GM12878 (cell line): ENCODE measurements at regions not wholly inside any gene's neighbourhood (a gene's known extent, or its start where the extent isn't known, plus 50 kb on each side); places are given as distances from the start of the nearest gene placed in this dataset.

Experiments
- ASH2L ChIP-seq: fragments of 300-600, 200-600 bp; sonication (generic); IDR thresholded peaks from 2 replicates; pipeline ENCODE4 v1.6.1; 2017; ENCODE audit warnings: low read depth, mild to moderate bottlenecking, borderline replicate concordance
- CEBPZ ChIP-seq: fragments of 150-350 bp; IDR thresholded peaks from 2 replicates; pipeline ENCODE4 v1.6.1; 2016; ENCODE audit warnings: low read depth, low read length
- CTCF ChIP-seq, 3 experiments: IDR thresholded peaks in 2 of 3; conservative IDR thresholded peaks in 1 of 3; 2 replicates each; pipeline ENCODE4 v1.5.1; 2011; ENCODE audit warnings: low read depth in 3 of 3, low read length in 3 of 3, mild to moderate bottlenecking in 3 of 3, control low read depth in 2 of 3, moderate library complexity in 2 of 3, inconsistent platforms in 1 of 3, mixed read lengths in 1 of 3; ENCODE audit not compliant: control insufficient read depth in 2 of 3, insufficient read depth in 1 of 3; ENCODE audit errors: extremely low read depth in 1 of 3
- ETV6 ChIP-seq, 2 experiments: fragments of 450-650 bp in 1 of 2; IDR thresholded peaks in 1 of 2; conservative IDR thresholded peaks in 1 of 2; 2 replicates each; pipeline ENCODE4 v1.6.1; 2014; ENCODE audit warnings: antibody characterized with exemption in 1 of 2, borderline replicate concordance in 1 of 2, low read depth in 1 of 2, mild to moderate bottlenecking in 1 of 2, moderate library complexity in 1 of 2
- HDAC2 ChIP-seq: fragments of 200-600 bp; sonication (generic); IDR thresholded peaks from 2 replicates; pipeline ENCODE4 v1.6.1; 2017
- KDM1A ChIP-seq: fragments of 200-600 bp; sonication (generic); IDR thresholded peaks from 2 replicates; pipeline ENCODE4 v1.6.1; 2016; ENCODE audit warnings: borderline replicate concordance
- NRF1 ChIP-seq: conservative IDR thresholded peaks from 2 replicates; pipeline ENCODE4 v1.6.1; 2011; ENCODE audit warnings: mild to moderate bottlenecking, low read depth, low read length, improper control_type of control experiment
- PAX5 ChIP-seq: IDR thresholded peaks from 2 replicates; pipeline ENCODE4 v1.6.1; 2011; ENCODE audit warnings: low read depth, low read length, borderline replicate concordance
- RELB ChIP-seq: fragments of 450-650 bp; IDR thresholded peaks from 2 replicates; pipeline ENCODE4 v1.6.1; 2017; ENCODE audit warnings: low read depth, mild to moderate bottlenecking, moderate library complexity
- STAT1 ChIP-seq: fragments of 450-650 bp; conservative IDR thresholded peaks from 2 replicates; pipeline ENCODE4 v1.6.1; 2014; ENCODE audit warnings: antibody characterized with exemption, mild to moderate bottlenecking
- ZBTB4 ChIP-seq: fragments of 450-650 bp; formaldehyde crosslinking; IDR thresholded peaks from 2 replicates; pipeline ENCODE4 v1.4.0; 2022; ENCODE audit warnings: mild to moderate bottlenecking, moderate library complexity
- ZNF274 ChIP-seq: IDR thresholded peaks from one replicate; pipeline ENCODE4 v1.8.0; 2011; ENCODE audit not compliant: insufficient read length, insufficient read depth
- ZNF592 ChIP-seq: fragments of 450-650 bp; IDR thresholded peaks from 2 replicates; pipeline ENCODE4 v1.6.1; 2017; ENCODE audit warnings: mild to moderate bottlenecking, moderate library complexity

- TF ChIP-seq CTCF (IDR thresholded peaks at IDR 0.05 in 2 of 3, conservative IDR thresholded peaks at IDR 0.05 in 1 of 3; ENCODE audit: control insufficient read depth in 2 of 3, extremely low read depth in 1 of 3, insufficient read depth in 1 of 3, low read depth in 3 of 3, low read length in 3 of 3): no peak
- peak in 1 of 2 experiments; percentile 98; a peak in 2 of 4 replicates for TF ChIP-seq ETV6 (conservative IDR thresholded peaks at IDR 0.05 in 1 of 2, IDR thresholded peaks at IDR 0.05 in 1 of 2; ENCODE audit: borderline replicate concordance in 1 of 2, low read depth in 1 of 2)
- TF ChIP-seq ASH2L: no peak
- TF ChIP-seq CEBPZ: no peak
- no peak for TF ChIP-seq RELB
- TF ChIP-seq STAT1: no peak
- peak; percentile 47; the same call in 1 of the 2 replicates for TF ChIP-seq PAX5
- no peak for TF ChIP-seq ZNF274
- no peak for TF ChIP-seq HDAC2
- TF ChIP-seq ZNF592: no peak
- TF ChIP-seq ZBTB4 (CRISPR knock-in tag): no peak
- no peak for TF ChIP-seq NRF1
- TF ChIP-seq KDM1A: no peak
These were observed 91.2 kb upstream of the INSIG1 start (continued) for GRCh38 chr7:155206318-155207020.
